ENCODE measurements at regions not wholly inside any gene's neighbourhood (a gene's known extent, or its start where the extent isn't known, plus 50 kb on each side); places are given as distances from the start of the nearest gene placed in this dataset.

DNA sequence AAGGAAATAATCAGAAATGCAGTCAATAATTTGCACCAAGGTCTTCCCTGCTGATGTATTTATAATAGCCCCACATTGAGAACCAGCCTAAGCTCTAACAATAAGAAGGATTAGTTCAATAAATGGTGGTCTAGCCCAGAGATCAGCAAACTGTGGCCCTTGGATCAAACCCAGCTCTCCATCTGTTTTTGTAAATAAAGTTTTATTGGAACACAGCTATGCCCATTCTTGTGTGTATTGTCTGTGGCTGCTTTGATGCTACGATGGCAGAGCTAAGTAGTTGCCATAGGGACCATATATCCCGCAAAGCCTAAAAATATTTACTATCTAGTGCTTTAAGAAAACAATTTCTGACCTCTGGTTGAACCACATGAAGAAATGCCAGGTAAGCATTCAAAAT is 154.9 kb downstream of the EMX2 start:
- TF ChIP-seq CTCF (IDR thresholded peaks at IDR 0.05; ENCODE audit: low read length, missing control alignments), result no peak
- H3K4me3 ChIP-seq (replicated peaks; ENCODE audit: low read depth, low read length), result no peak overlapping the region
- DNase-seq (ENCODE audit: low read depth), result no peak

GRCh38 chr10:117698809-117699208 is 156.3 kb downstream of the EMX2 start:
- no peak overlapping the region for H3K4me3 ChIP-seq (replicated peaks; ENCODE audit: low read depth, low read length)
- no peak for DNase-seq (ENCODE audit: low read depth)
- TF ChIP-seq CTCF (IDR thresholded peaks at IDR 0.05; ENCODE audit: low read length, missing control alignments), result no peak

- no peak for TF ChIP-seq CTCF (IDR thresholded peaks at IDR 0.05; ENCODE audit: low read length, missing control alignments)
These were observed 157.0 kb downstream of the EMX2 start for GRCh38 chr10:117699436-117700075.

GRCh38 chr10:117710181-117710798 is 167.7 kb downstream of the EMX2 start:
- DNase-seq (ENCODE audit: low read depth), result no peak
- H3K4me3 ChIP-seq (replicated peaks; ENCODE audit: low read depth, low read length), result no peak overlapping the region
- no peak for TF ChIP-seq CTCF (IDR thresholded peaks at IDR 0.05; ENCODE audit: low read length, missing control alignments)

More at GRCh38 chr10:117699436-117700075, 157.0 kb downstream of the EMX2 start:
- no peak overlapping the region for H3K4me3 ChIP-seq (replicated peaks; ENCODE audit: low read depth, low read length)
- DNase-seq (ENCODE audit: low read depth), result no peak

GRCh38 chr10:117716889-117717288 is 174.3 kb downstream of the EMX2 start:
- DNase-seq (ENCODE audit: low read depth), result no peak
- H3K4me3 ChIP-seq (replicated peaks; ENCODE audit: low read depth, low read length), result no peak overlapping the region
- no peak for TF ChIP-seq CTCF (IDR thresholded peaks at IDR 0.05; ENCODE audit: low read length, missing control alignments)

DNA sequence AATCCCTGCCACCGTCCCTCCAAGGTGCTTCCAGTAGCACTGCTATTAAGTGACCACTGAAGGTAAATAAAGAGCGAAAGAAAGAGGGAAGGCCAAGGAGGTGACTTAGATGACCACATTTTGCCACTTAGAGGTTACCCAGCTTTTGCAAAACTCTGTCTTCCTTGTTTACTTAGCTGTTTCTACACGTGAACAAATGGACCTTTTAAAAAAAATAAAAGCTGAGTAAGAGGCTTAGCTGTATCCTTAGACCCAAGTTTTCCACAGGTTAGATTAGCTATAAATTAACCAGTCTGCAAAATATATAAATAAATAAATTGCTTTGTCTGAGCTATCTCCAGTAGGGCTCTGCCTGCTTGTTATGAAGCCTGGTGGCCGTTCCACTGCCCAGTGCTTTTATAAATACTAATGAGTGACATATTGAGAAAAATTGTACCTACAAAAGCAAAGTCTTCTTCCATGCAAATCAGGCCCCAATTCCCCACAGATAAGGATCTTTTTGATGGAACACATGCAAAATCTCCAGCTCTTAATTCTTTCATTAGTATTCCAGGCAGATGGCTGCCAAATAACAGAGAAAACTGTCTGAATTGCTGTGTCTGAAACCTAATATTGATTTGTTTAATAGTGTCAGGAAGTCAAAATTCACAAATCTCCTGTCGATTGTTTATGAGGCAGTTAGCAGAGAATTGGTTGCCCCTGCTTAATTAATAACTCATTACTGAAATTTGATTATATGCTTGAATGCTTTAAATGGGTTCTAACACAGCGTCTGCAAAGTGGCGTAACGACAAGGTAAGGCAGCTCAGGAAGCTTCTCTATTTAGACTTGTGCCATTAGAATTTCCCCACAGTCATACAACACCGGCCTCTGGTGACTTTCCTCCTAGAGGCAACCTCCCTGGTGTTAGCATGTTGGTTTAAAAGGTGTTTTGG is 176.7 kb downstream of the EMX2 start:
- no peak overlapping the region for H3K4me3 ChIP-seq (replicated peaks; ENCODE audit: low read depth, low read length)
- TF ChIP-seq CTCF (IDR thresholded peaks at IDR 0.05; ENCODE audit: low read length, missing control alignments), result no peak
- no peak for DNase-seq (ENCODE audit: low read depth)
